HepG2 (cell line): ENCODE measurements at regions not wholly inside any gene's neighbourhood (a gene's known extent, or its start where the extent isn't known, plus 50 kb on each side); places are given as distances from the start of the nearest gene placed in this dataset.

ENCODE experiments used
- AGO2 ChIP-seq: fragments of 200-400 bp; formaldehyde crosslinking; optimal IDR thresholded peaks from 2 replicates; pipeline ENCODE3; 2017; ENCODE audit warnings: mild to moderate bottlenecking, low read depth, low read length, moderate library complexity
- BHLHE40 ChIP-seq: IDR thresholded peaks from 2 replicates; pipeline ENCODE4 v1.6.1; 2011; ENCODE audit warnings: low read length, improper control_type of control experiment
- HOXA3 ChIP-seq: sonication (generic); formaldehyde crosslinking; IDR thresholded peaks from 2 replicates; pipeline ENCODE4 v1.5.0; 2020; ENCODE audit warnings: missing genetic modification reagents
- MAX ChIP-seq: IDR thresholded peaks from 2 replicates; pipeline ENCODE4 v1.6.1; 2012; ENCODE audit warnings: inconsistent platforms
- SOX13 ChIP-seq, 3 experiments: fragments of 450-650 bp in 1 of 3; sonication (generic) in 1 of 3; formaldehyde crosslinking in 1 of 3; IDR thresholded peaks in 2 of 3; conservative IDR thresholded peaks in 1 of 3; 2 replicates each; pipeline versions ENCODE4 v1.5.0 to v1.6.1; 2016 to 2020; ENCODE audit warnings: antibody characterized with exemption in 1 of 3, mild to moderate bottlenecking in 1 of 3, missing compliant biosample characterization in 1 of 3, missing genetic modification reagents in 1 of 3, moderate library complexity in 1 of 3
- SOX5 ChIP-seq: IDR thresholded peaks from 2 replicates; pipeline ENCODE4 v1.6.1; 2016; ENCODE audit warnings: borderline replicate concordance
- SOX6 ChIP-seq, 2 experiments: fragments of 450-650 bp in 1 of 2; sonication (generic) in 1 of 2; formaldehyde crosslinking in 1 of 2; IDR thresholded peaks; 2 replicates each; pipeline versions ENCODE4 v1.4.0 to v1.6.1; 2017 to 2020; ENCODE audit warnings: antibody characterized with exemption in 1 of 2, mild to moderate bottlenecking in 1 of 2, missing genetic modification reagents in 1 of 2
- ZNF687 ChIP-seq: sonication (generic); formaldehyde crosslinking; IDR thresholded peaks from 2 replicates; pipeline ENCODE4 v1.5.1; 2020; ENCODE audit warnings: mild to moderate bottlenecking, missing genetic modification reagents, moderate library complexity
- ZNF891 ChIP-seq: sonication (generic); formaldehyde crosslinking; IDR thresholded peaks from 2 replicates; pipeline ENCODE4 v1.5.0; 2020; ENCODE audit warnings: mild to moderate bottlenecking, missing genetic modification reagents
- TF ChIP-seq, protein P1 (sequence below): sonication (generic); formaldehyde crosslinking; IDR thresholded peaks from 2 replicates; pipeline ENCODE4 v1.9.0; 2021; ENCODE audit warnings: missing genetic modification reagents, borderline replicate concordance

DNA sequence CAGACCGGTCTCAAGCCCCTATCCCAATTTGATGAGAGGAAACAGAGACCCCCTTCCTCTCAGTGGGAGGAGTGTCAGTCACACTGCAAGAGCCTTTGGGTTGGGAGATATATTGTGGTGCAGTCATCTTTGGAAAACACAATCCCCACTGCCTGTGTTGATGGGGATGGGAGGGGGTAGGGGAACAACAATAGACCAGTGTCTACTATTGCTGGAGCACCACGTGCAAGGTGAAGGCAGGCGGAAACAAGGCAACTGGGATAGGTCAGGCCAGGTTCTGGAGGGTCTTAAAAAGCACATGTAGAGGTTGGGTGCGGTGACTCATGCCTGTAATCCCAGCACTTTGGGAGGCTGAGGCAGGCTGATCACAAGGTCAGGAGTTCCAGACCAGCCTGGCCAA lies 127.9 kb downstream of the ZFP36L2 start (continued):
- TF ChIP-seq, protein P1, sequence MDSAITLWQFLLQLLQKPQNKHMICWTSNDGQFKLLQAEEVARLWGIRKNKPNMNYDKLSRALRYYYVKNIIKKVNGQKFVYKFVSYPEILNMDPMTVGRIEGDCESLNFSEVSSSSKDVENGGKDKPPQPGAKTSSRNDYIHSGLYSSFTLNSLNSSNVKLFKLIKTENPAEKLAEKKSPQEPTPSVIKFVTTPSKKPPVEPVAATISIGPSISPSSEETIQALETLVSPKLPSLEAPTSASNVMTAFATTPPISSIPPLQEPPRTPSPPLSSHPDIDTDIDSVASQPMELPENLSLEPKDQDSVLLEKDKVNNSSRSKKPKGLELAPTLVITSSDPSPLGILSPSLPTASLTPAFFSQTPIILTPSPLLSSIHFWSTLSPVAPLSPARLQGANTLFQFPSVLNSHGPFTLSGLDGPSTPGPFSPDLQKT: no peak
- TF ChIP-seq ZNF687 (CRISPR knock-in tag): 0 out of 2 replicates have a peak, but pooled peaks have one; percentile 19
- TF ChIP-seq SOX13 (IDR thresholded peaks at IDR 0.05): no peak
- peak in 1 of 2 experiments; percentile 78; a peak in 2 of 4 replicates for TF ChIP-seq SOX13 (CRISPR knock-in tag; conservative IDR thresholded peaks at IDR 0.05 in 1 of 2, IDR thresholded peaks at IDR 0.05 in 1 of 2)
- TF ChIP-seq HOXA3 (CRISPR knock-in tag): 0 out of 2 replicates have a peak, but pooled peaks have one; percentile 30
- TF ChIP-seq BHLHE40: 0 out of 2 replicates have a peak, but pooled peaks have one; percentile 29
- TF ChIP-seq ZNF891: no peak
- no peak for TF ChIP-seq AGO2
- peak; percentile 46 for TF ChIP-seq MAX
- no peak for TF ChIP-seq SOX6 (IDR thresholded peaks at IDR 0.05)
- TF ChIP-seq SOX6 (CRISPR knock-in tag; IDR thresholded peaks at IDR 0.05): peak; percentile 21; the same call in 1 of the 2 replicates
- TF ChIP-seq SOX5 (CRISPR knock-in tag): peak; percentile 74; the same call in 1 of the 2 replicates
